ENCODE measurements at regions not wholly inside any gene's neighbourhood (a gene's known extent, or its start where the extent isn't known, plus 50 kb on each side); places are given as distances from the start of the nearest gene placed in this dataset.

GRCh38 chr2:8133913-8134472, 547.9 kb upstream of the ID2 start:
- Histone ChIP-seq H3K9me3 (replicated peaks in 1 of 3) (no peaks in the 10 kb centered on the region), H3K27me3 (no peaks in the 10 kb centered on the region), H3K4me3 (peak overlapping the region in 1 of 4 donors; percentile 4), H3K27ac (peak overlapping the region in 1 of 5 donors; percentile 54), H3K4me1 (replicated peaks in 1 of 2) (no peaks in the 10 kb centered on the region), H3K36me3 (replicated peaks in 1 of 2) (no peaks in the 10 kb centered on the region)
- no peak for TF ChIP-seq POLR2A (IDR thresholded peaks at IDR 0.05)
- TF ChIP-seq CTCF (IDR thresholded peaks at IDR 0.05) = no peak
- 42 to 53% (median 50%) methylated on average over 11 of the region's 11 CpGs for WGBS, 4 donors
- DNase-seq = no peak
- intact Hi-C loops (cut with DNase I) = no loop called here

GRCh38 chr2:8134473-8134932, 547.4 kb upstream of the ID2 start:
- Histone ChIP-seq H3K9me3 (replicated peaks in 1 of 3) (no peaks in the 10 kb centered on the region), H3K4me3 (no peak overlapping the region), H3K27ac (peak overlapping the region in 1 of 5 donors; percentile 54), H3K4me1 (replicated peaks in 1 of 2) (no peaks in the 10 kb centered on the region), H3K27me3 (no peaks in the 10 kb centered on the region), H3K36me3 (replicated peaks in 1 of 2) (no peaks in the 10 kb centered on the region)
- intact Hi-C loops (cut with DNase I) = no loop called here
- peak in 2 of 7 donors; percentile 25 to 28 for DNase-seq
- TF ChIP-seq POLR2A (IDR thresholded peaks at IDR 0.05) (no peak), CTCF (IDR thresholded peaks at IDR 0.05) (no peak)
- WGBS, 4 donors = 78 to 91% (median 86%) methylated on average over 11 of the region's 11 CpGs

- Histone ChIP-seq H3K27me3 (no peaks in the 10 kb centered on the region), H3K4me1 (replicated peaks in 1 of 2) (no peaks in the 10 kb centered on the region), H3K27ac (no peak overlapping the region), H3K36me3 (replicated peaks in 1 of 2) (no peaks in the 10 kb centered on the region), H3K4me3 (no peak overlapping the region), H3K9me3 (replicated peaks in 1 of 3) (no peaks in the 10 kb centered on the region)
- no peak for DNase-seq
- intact Hi-C loops (cut with DNase I) = no loop called here
- 66 to 86% (median 71%) methylated on average over 13 of the region's 13 CpGs for WGBS, 4 donors
- TF ChIP-seq POLR2A (IDR thresholded peaks at IDR 0.05) (no peak), CTCF (IDR thresholded peaks at IDR 0.05) (no peak)
These were observed 546.7 kb upstream of the ID2 start for GRCh38 chr2:8134985-8135682.

- Histone ChIP-seq H3K27me3 (no peaks in the 10 kb centered on the region), H3K4me3 (no peak overlapping the region), H3K27ac (no peak overlapping the region), H3K36me3 (replicated peaks in 1 of 2) (no peaks in the 10 kb centered on the region), H3K9me3 (replicated peaks in 1 of 3) (no peaks in the 10 kb centered on the region), H3K4me1 (replicated peaks in 1 of 2) (no peaks in the 10 kb centered on the region)
- WGBS, 4 donors = 76 to 90% (median 84%) methylated on average over 7 of the region's 7 CpGs
- TF ChIP-seq POLR2A (IDR thresholded peaks at IDR 0.05) (no peak), CTCF (IDR thresholded peaks at IDR 0.05) (no peak)
- no peak for DNase-seq
- intact Hi-C loops (cut with DNase I) = no loop called here
These were observed 544.1 kb upstream of the ID2 start for GRCh38 chr2:8137801-8138200.

Data from adrenal gland (tissue), 9 donors.